ENCODE measurements at regions not wholly inside any gene's neighbourhood (a gene's known extent, or its start where the extent isn't known, plus 50 kb on each side); places are given as distances from the start of the nearest gene placed in this dataset.
"Not testable (repeated sequence)": the region's sequence is repeated elsewhere in the genome, so short reads cannot be mapped to it uniquely, and the experiment has no call there.

GRCh38 chr13:110010404-110011138, 224.2 kb upstream of the IRS2 start:
- no peak for DNase-seq (ENCODE audit: low read depth in 3 of 3)

- no peak for DNase-seq (ENCODE audit: low read depth in 3 of 3)
These were observed 222.4 kb upstream of the IRS2 start for GRCh38 chr13:110008816-110009215.

- DNase-seq (ENCODE audit: low read depth in 3 of 3): no peak
These were observed 219.9 kb upstream of the IRS2 start for GRCh38 chr13:110006304-110006703.

- DNase-seq (ENCODE audit: low read depth in 3 of 3): no peak
These were observed 219.2 kb upstream of the IRS2 start for GRCh38 chr13:110005563-110005962.

GRCh38 chr13:110004814-110005213, 218.4 kb upstream of the IRS2 start:
- DNase-seq (ENCODE audit: low read depth in 3 of 3): no peak

- no peak for DNase-seq (ENCODE audit: low read depth in 3 of 3)
These were observed 215.4 kb upstream of the IRS2 start for GRCh38 chr13:110001670-110002275.

GRCh38 chr13:110000534-110001345, 214.4 kb upstream of the IRS2 start:
- DNase-seq (ENCODE audit: low read depth in 3 of 3): no peak

GRCh38 chr13:109999659-110000533, 213.5 kb upstream of the IRS2 start:
- DNase-seq (ENCODE audit: low read depth in 3 of 3): no peak

- no peak for DNase-seq (ENCODE audit: low read depth in 3 of 3)
These were observed 212.5 kb upstream of the IRS2 start for GRCh38 chr13:109998684-109999533.

- no peak for DNase-seq (ENCODE audit: low read depth in 3 of 3)
These were observed 211.7 kb upstream of the IRS2 start for GRCh38 chr13:109998037-109998436.

- DNase-seq (ENCODE audit: low read depth in 3 of 3): not testable (repeated sequence)
These were observed 210.7 kb upstream of the IRS2 start for GRCh38 chr13:109997056-109997595.

- DNase-seq (ENCODE audit: low read depth in 3 of 3): no peak
These were observed 210.1 kb upstream of the IRS2 start for GRCh38 chr13:109996404-109996960.

- DNase-seq (ENCODE audit: low read depth in 3 of 3): no peak
These were observed 209.2 kb upstream of the IRS2 start for GRCh38 chr13:109995578-109995977.

GRCh38 chr13:109990296-109990695, 203.9 kb upstream of the IRS2 start:
- DNase-seq (ENCODE audit: low read depth in 3 of 3): no peak

GRCh38 chr13:109989686-109990085, 203.3 kb upstream of the IRS2 start:
- DNase-seq (ENCODE audit: low read depth in 3 of 3): no peak

- DNase-seq (ENCODE audit: low read depth in 3 of 3): no peak
These were observed 202.8 kb upstream of the IRS2 start for GRCh38 chr13:109989155-109989554.

- DNase-seq (ENCODE audit: low read depth in 3 of 3): no peak
These were observed 200.5 kb upstream of the IRS2 start for GRCh38 chr13:109986851-109987250.

- no peak for DNase-seq (ENCODE audit: low read depth in 3 of 3)
These were observed 199.6 kb upstream of the IRS2 start for GRCh38 chr13:109985871-109986450.

GRCh38 chr13:109983447-109983846, 197.1 kb upstream of the IRS2 start:
- DNase-seq (ENCODE audit: low read depth in 3 of 3): no peak

GRCh38 chr13:109981000-109981399, 194.6 kb upstream of the IRS2 start:
- DNase-seq (ENCODE audit: low read depth in 3 of 3): no peak

All from stimulated activated CD4-positive, alpha-beta T cell treated with anti-CD3 and anti-CD28 coated beads, TNF-alpha, amount 100 ng/mL, for 48 hours (primary cell).